Liver (tissue), 8 donors: ENCODE measurements at regions not wholly inside any gene's neighbourhood (a gene's known extent, or its start where the extent isn't known, plus 50 kb on each side); places are given as distances from the start of the nearest gene placed in this dataset.

Experiments used
- DNase-seq: peaks from one replicate; pipeline ENCODE4 v3.0.0-alpha.2; 2017; ENCODE audit warnings: low spot score
- H3K27ac ChIP-seq, 2 donors: one replicate each; pipeline ENCODE4 v1.7.0; 2013; ENCODE audit warnings: inconsistent platforms in 2 of 2, low read length in 2 of 2, control low read depth in 1 of 2, low read depth in 1 of 2, mild to moderate bottlenecking in 1 of 2
- H3K27me3 ChIP-seq, 4 donors: one replicate each; pipeline versions ENCODE4 v1.6.1 to v1.7.0; 2013; ENCODE audit warnings: low read length in 3 of 4, inconsistent platforms in 1 of 4, mild to moderate bottlenecking in 1 of 4, moderate library complexity in 1 of 4; ENCODE audit not compliant: control insufficient read depth in 4 of 4, insufficient read depth in 4 of 4
- H3K36me3 ChIP-seq, 4 donors: one replicate each; pipeline versions ENCODE4 v1.6.1 to v1.7.0; 2013; ENCODE audit warnings: low read length in 3 of 4, mild to moderate bottlenecking in 3 of 4, low read depth in 1 of 4, moderate library complexity in 1 of 4; ENCODE audit not compliant: control insufficient read depth in 4 of 4, insufficient read depth in 3 of 4
- H3K4me1 ChIP-seq, 4 donors: one replicate each; pipeline versions ENCODE4 v1.6.1 to v1.7.0; 2013; ENCODE audit warnings: low read length in 3 of 4, mild to moderate bottlenecking in 3 of 4, moderate library complexity in 1 of 4; ENCODE audit not compliant: control insufficient read depth in 4 of 4, insufficient read depth in 4 of 4
- H3K4me3 ChIP-seq, 3 donors: one replicate each; pipeline versions ENCODE4 v1.6.1 to v1.7.0; 2013; ENCODE audit warnings: low read length in 3 of 3, control low read depth in 1 of 3, low read depth in 1 of 3, mild to moderate bottlenecking in 1 of 3
- H3K9ac ChIP-seq, 2 donors: one replicate each; pipeline ENCODE4 v1.7.0; 2013; ENCODE audit warnings: low read length in 2 of 2, mild to moderate bottlenecking in 2 of 2, moderate library complexity in 2 of 2, control low read depth in 1 of 2, low read depth in 1 of 2
- H3K9me3 ChIP-seq, 4 donors: one replicate each; pipeline versions ENCODE4 v1.6.1 to v1.7.0; 2013; ENCODE audit warnings: low read length in 3 of 4; ENCODE audit not compliant: control insufficient read depth in 4 of 4
- CTCF ChIP-seq: fragments of 150-350 bp; IDR thresholded peaks from 2 replicates; pipeline ENCODE4 v1.5.1; 2017; ENCODE audit warnings: improper control_type of control experiment, low read depth, low read length; ENCODE audit not compliant: missing input control
- EGR1 ChIP-seq, 2 donors: IDR thresholded peaks; 2 replicates each; pipeline ENCODE4 v1.6.1; 2016 to 2018; ENCODE audit warnings: antibody characterized with exemption in 2 of 2, low read depth in 2 of 2
- FOXA2 ChIP-seq: IDR thresholded peaks from 2 replicates; pipeline ENCODE4 v1.6.1; 2016; ENCODE audit warnings: antibody characterized with exemption
- GABPA ChIP-seq, 2 donors: IDR thresholded peaks in 1 of 2; conservative IDR thresholded peaks in 1 of 2; 2 replicates each; pipeline ENCODE4 v1.6.1; 2016; ENCODE audit warnings: antibody characterized with exemption in 2 of 2, mild to moderate bottlenecking in 1 of 2, moderate library complexity in 1 of 2
- HNF4A ChIP-seq, 2 donors: conservative IDR thresholded peaks; 2 replicates each; pipeline ENCODE4 v1.6.1; 2016; ENCODE audit warnings: antibody characterized with exemption in 2 of 2, mild to moderate bottlenecking in 2 of 2
- HNF4G ChIP-seq: IDR thresholded peaks from 2 replicates; pipeline ENCODE4 v1.6.1; 2016; ENCODE audit warnings: antibody characterized with exemption
- JUND ChIP-seq, 2 donors: IDR thresholded peaks; 2 replicates each; pipeline ENCODE4 v1.6.1; 2016; ENCODE audit warnings: antibody characterized with exemption in 2 of 2
- NR2F2 ChIP-seq: IDR thresholded peaks from 2 replicates; pipeline ENCODE4 v1.6.1; 2016; ENCODE audit warnings: antibody characterized with exemption
- RAD21 ChIP-seq, 2 donors: IDR thresholded peaks; 2 replicates each; pipeline ENCODE4 v1.6.1; 2016; ENCODE audit warnings: antibody characterized with exemption in 2 of 2, mild to moderate bottlenecking in 2 of 2
- SP1 ChIP-seq: IDR thresholded peaks from 2 replicates; pipeline ENCODE4 v1.6.1; 2018; ENCODE audit warnings: antibody characterized with exemption, mild to moderate bottlenecking
- TAF1 ChIP-seq: conservative IDR thresholded peaks from 2 replicates; pipeline ENCODE4 v1.6.1; 2016; ENCODE audit warnings: antibody characterized with exemption, mild to moderate bottlenecking
- YY1 ChIP-seq: IDR thresholded peaks from 2 replicates; pipeline ENCODE4 v1.6.1; 2016; ENCODE audit warnings: antibody characterized with exemption, mild to moderate bottlenecking
- ZBTB33 ChIP-seq: IDR thresholded peaks from 2 replicates; pipeline ENCODE4 v1.6.1; 2016; ENCODE audit warnings: antibody characterized with exemption
- WGBS: extraction: QIAGEN DNeasy Blood & Tissue Kit; methylation state at CpG from one replicate; pipeline ENCODE4 v1.1.7; 2013; 5-methylcytosine and 5-hydroxymethylcytosine counted together
- TF ChIP-seq, protein P1 (sequence below): IDR thresholded peaks from 2 replicates; pipeline ENCODE4 v1.6.1; 2016; ENCODE audit warnings: antibody characterized with exemption
- TF ChIP-seq, protein P2 (sequence below): IDR thresholded peaks from 2 replicates; pipeline ENCODE4 v1.6.1; 2016; ENCODE audit warnings: antibody characterized with exemption
- donor health status: healthy.
- donor health status: healthy.
- donor health status: healthy.
- donor health status: healthy.
- donor health status: healthy.

DNA sequence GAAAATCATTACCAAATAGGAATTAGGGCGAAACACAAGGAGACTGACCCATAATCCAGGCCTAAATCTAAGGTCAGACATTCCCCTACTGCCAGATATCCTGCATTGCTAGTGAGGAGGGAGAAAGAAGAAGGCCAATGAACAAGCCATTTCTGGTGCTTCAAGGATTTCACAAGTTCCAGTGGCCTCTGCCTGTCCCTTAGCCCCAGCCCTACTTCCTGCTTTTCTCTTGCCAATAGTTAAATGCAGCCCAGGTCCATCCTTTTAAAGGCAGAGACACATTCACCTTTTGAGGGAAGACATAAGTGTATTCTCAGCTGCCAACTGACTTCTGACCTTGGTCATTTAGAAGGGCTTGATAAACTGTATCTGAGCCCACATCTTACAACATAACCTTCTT, 135.8 kb downstream of the ZNF621 start:
- 86% methylated on average over 1 of the region's 1 CpG for WGBS
- Histone ChIP-seq H3K36me3 (no peaks in the 10 kb centered on the region), H3K27ac (no peak overlapping the region), H3K9me3 (no peaks in the 10 kb centered on the region), H3K4me3 (no peak overlapping the region), H3K27me3 (no peaks in the 10 kb centered on the region), H3K4me1 (no peaks in the 10 kb centered on the region), H3K9ac (no peak overlapping the region)
- no peak for DNase-seq
- no peak for TF ChIP-seq JUND (IDR thresholded peaks at IDR 0.05)
- TF ChIP-seq, protein P1, sequence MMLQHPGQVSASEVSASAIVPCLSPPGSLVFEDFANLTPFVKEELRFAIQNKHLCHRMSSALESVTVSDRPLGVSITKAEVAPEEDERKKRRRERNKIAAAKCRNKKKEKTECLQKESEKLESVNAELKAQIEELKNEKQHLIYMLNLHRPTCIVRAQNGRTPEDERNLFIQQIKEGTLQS = no peak
- no peak for TF ChIP-seq YY1
- no peak for TF ChIP-seq ZBTB33

- Histone ChIP-seq H3K36me3 (no peaks in the 10 kb centered on the region), H3K4me3 (no peak overlapping the region), H3K27me3 (no peaks in the 10 kb centered on the region), H3K4me1 (no peaks in the 10 kb centered on the region), H3K9me3 (no peaks in the 10 kb centered on the region), H3K9ac (no peak overlapping the region), H3K27ac (no peak overlapping the region)
- 99% methylated on average over 1 of the region's 1 CpG for WGBS
- TF ChIP-seq RAD21 (IDR thresholded peaks at IDR 0.05) (no peak), SP1 (no peak), GABPA (IDR thresholded peaks at IDR 0.05 in 1 of 2, conservative IDR thresholded peaks at IDR 0.05 in 1 of 2) (no peak), HNF4G (no peak), EGR1 (IDR thresholded peaks at IDR 0.05; ENCODE audit: low read depth in 2 of 2) (no peak), CTCF (no peak), TAF1 (no peak), YY1 (no peak), NR2F2 (no peak), FOXA2 (no peak), HNF4A (conservative IDR thresholded peaks at IDR 0.05) (no peak), ZBTB33 (no peak)
- TF ChIP-seq, protein P1 = no peak
- TF ChIP-seq, protein P2, sequence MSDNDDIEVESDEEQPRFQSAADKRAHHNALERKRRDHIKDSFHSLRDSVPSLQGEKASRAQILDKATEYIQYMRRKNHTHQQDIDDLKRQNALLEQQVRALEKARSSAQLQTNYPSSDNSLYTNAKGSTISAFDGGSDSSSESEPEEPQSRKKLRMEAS = no peak
- DNase-seq = no peak
These were observed 136.5 kb downstream of the ZNF621 start for GRCh38 chr3:40661284-40661683.
